HG02798 (cell line): ENCODE measurements at regions not wholly inside any gene's neighbourhood (a gene's known extent, or its start where the extent isn't known, plus 50 kb on each side); places are given as distances from the start of the nearest gene placed in this dataset.
"Not testable (repeated sequence)": the region's sequence is repeated elsewhere in the genome, so short reads cannot be mapped to it uniquely, and the experiment has no call there.

Experiments
- ATAC-seq: cut with Tn5 transposase; IDR thresholded peaks from one replicate; pipeline ENCODE4 v1.9.1; 2021; ENCODE audit warnings: mild to moderate bottlenecking; ENCODE audit not compliant: unreplicated experiment, poor library complexity

GRCh38 chr2:195538937-195539336 lies 118.1 kb upstream of the SLC39A10 start:
- ATAC-seq = no peak

DNA sequence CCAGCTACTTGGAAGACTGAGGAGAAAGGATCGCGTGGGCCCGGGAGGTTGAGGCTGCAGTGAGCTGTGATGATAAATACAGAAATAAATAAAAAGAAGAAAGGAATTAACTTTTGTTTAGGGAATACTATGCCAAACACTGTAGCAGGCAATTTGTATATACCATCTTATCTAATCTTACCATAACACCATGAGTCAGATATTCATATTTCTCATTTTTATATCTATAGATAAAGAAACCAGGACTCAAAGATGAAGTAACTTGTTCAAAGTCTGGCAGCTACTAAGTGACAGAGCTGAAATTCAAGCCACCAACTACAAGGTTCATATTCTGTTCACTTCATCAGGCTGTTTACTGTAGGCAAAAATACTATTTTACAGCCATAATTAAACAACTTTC lies 119.2 kb upstream of the SLC39A10 start:
- ATAC-seq = no peak

DNA sequence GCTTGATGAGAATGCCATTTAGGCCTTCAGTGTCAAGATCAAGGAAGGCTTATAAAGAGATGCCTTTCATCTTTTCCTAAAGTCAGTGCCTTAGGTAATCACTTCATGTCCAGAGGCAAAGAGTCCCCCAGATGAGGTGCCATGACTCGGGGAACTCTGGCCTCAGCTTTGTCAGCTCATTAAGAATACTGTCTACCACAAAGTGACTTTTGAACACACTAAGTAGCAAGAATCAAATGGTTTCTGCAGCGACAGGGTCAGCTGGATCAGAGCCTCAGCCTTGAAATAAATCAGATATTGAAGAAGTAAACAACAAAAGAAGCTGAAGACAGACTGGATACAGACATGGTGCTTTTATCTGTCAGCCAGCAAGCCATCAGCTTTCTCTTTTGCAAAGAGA lies 120.1 kb upstream of the SLC39A10 start:
- no peak for ATAC-seq

DNA sequence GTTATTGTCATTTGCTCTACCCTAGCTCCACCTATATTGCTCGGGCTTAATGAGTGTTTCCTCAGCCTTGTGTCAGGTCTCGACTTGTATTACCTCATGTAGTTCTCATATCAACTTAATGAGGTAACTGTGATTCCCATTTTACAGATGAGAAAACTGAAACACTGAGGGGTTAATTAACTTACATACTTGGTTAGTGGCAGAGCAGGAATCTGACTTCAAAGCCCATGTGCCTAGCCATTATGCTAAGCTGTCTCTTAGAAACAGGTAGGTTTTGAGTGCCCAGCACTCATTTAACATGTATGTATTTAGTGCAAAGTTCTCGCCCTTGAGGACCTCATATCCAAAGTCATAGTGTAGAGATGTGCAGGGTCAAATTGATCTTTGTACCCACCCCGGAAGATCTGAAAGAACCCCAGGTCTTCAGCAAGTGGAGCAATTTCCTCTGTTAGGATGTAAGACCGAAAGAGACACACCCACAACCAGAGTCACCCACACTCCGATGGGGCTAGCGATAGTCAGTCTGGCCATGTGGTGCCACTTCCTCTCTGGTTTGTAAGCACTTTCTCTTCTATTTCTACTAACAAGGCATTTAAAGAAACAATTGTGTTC lies 121.0 kb upstream of the SLC39A10 start:
- ATAC-seq = peak; percentile 95

DNA sequence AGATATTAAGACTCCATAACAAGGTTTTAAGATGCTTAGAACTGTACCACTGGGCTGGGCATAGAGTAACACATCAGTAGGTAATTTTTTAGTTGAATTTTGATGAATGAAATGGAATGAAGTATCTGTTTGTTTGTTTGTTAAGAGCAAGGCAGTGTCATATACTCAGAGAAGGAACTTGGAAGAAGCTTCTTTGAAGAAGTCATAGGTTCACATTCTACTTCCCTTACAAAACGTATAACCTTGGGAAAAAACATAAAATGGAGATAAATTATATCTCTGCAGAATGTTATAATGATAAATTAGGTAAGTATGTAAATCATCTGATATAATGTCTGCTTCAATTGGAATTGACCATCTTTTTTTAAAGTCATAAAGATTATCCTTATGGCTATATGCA lies 122.1 kb upstream of the SLC39A10 start:
- ATAC-seq = no peak

- peak; percentile 20 for ATAC-seq
Measured at GRCh38 chr2:195533771-195534642, 123.0 kb upstream of the SLC39A10 start.

- ATAC-seq = peak; percentile 43
Measured at GRCh38 chr2:195532628-195533271, 124.3 kb upstream of the SLC39A10 start.

DNA sequence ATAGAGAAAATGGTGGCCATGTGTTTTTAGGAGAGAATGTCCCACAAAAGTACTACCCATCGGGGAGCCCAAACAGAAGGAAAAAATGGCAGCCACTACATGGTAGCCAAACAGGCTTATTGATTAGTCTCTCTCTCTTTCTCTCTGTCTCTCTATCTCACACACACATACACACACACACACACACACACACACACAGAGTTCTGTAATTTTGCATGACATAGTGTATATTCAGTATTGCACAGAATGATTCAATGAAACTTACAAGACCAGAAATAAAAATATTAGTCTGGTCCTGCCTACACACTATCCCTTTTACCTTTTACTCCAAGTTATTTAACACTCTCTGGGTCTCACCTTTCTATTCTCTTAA lies 124.8 kb upstream of the SLC39A10 start:
- ATAC-seq = no peak

DNA sequence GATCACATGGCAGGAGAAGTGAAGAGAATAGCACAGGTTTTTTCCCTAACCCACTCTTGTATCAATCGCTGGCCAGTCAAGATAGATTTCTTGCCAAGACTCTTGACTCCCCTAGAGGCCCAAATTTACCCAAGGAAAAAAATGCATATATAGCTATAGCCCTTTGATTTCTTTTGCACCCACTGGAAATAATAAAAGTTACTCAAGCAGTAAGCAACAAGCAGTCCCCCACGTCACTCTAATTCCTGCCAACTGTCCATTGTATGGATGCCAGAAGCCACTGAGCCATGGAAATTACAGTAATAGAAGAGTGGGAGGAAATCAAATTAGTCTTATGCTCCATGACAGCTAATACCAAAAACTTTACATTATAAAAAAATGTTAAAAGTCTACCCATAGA lies 125.3 kb upstream of the SLC39A10 start:
- no peak for ATAC-seq

DNA sequence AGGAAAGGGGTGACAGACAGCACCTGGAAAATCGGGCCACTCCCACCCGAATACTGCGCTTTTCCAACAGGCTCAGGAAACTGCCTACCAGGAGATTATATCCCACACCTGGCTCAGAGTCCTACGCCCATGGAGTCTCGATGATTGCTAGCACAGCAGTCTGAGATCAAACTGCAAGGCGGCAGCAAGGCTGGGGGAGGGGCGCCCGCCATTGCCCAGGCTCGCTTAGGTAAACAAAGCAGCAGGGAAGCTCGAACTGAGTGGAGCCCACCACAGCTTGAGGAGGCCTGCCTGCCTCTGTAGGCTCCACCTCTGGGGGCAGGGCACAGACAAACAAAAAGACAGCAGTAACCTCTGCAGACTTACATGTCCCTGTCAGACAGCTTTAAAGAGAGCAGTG lies 133.8 kb upstream of the SLC39A10 start:
- not testable (repeated sequence) for ATAC-seq

GRCh38 chr2:195521589-195521988 lies 135.4 kb upstream of the SLC39A10 start:
- no peak for ATAC-seq

- ATAC-seq = no peak
Measured at GRCh38 chr2:195520671-195521155, 136.3 kb upstream of the SLC39A10 start.

DNA sequence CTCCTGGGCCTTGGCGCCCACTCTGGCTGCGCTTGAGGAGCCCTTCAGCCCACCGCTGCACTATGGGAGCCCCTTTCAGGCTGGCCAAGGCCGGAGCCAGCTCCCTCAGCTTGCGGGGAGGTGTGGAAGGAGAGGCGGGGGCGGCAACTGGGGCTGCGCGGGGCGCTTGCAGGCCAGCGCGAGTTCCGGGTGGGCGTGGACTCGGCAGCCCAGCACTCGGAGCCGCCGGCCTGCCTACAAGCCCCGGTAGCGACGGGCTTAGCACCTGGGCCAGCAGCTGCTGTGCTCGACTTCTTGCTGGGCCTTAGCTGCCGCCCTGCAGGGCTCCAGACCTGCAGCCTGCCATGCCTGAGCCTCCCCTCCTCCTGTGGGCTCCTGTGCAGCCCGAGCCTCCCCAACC lies 141.5 kb upstream of the SLC39A10 start:
- ATAC-seq = no peak

GRCh38 chr2:195514365-195514764 lies 142.7 kb upstream of the SLC39A10 start:
- ATAC-seq = no peak

GRCh38 chr2:195513119-195513518 lies 143.9 kb upstream of the SLC39A10 start:
- ATAC-seq = no peak

DNA sequence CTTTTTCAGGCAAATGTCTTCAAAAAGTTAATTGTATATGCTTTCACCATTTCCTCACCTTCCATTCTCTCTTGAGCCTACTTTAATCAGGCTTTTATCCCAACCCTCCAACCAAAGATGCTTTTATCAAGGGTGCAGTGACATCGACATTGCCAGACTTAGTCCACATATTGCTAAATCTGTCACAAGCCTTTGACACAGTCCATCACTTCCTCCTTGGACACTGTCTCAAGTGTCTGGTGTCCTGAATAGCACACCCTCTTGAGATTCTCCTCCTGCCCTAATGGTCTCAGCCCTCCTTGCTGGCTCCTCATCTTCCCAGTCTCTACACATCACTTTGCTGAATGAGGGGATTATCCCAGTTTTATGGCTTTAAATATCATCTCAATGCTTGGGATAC lies 147.5 kb upstream of the SLC39A10 start:
- ATAC-seq = no peak

DNA sequence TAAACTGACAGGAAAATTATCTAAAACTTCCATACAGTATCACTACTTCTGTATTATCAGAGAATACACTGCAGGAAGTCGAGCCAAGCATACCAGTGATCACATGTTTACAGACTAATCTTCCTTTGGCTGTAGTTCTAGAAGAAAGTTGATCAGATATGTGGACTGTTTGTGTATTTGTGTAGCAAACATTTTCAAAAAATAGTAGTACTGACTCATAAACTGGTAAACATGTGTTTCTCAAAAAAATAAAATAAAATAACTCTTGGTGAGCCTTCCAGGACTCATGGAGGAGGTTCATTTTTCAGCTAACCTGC lies 148.9 kb upstream of the SLC39A10 start:
- no peak for ATAC-seq

DNA sequence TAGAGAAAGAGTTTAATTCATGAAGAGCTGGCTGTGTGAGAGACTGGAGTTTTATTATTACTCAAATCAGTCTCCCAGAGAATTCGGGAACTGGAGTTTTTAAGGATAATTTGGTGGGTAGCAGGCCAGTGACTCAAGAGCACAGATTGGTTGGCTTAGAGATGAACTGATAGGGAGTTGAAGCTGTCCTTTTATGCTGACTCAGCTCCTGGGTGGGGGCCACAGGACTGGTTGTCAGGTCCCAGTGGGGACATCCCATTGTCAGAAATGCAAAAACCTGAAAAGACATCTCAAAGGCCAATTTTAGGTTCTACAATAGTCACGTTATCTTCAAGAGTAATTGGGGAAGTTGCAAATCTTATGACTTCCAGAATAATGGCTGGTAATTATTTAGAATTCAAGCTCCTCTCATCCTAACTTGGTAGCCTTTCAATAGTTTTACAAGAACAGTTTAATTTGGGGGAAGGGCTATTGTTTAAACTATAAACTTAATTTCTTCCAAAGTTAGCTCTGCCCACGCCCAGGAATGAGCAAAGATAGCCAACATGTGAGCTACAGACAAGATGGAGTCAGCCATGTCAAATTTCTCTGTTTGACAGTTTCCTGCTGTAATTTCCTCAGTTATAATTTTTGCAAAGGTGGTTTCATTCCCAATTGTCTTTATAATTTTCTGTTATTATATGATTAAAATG lies 149.4 kb upstream of the SLC39A10 start:
- ATAC-seq = no peak

DNA sequence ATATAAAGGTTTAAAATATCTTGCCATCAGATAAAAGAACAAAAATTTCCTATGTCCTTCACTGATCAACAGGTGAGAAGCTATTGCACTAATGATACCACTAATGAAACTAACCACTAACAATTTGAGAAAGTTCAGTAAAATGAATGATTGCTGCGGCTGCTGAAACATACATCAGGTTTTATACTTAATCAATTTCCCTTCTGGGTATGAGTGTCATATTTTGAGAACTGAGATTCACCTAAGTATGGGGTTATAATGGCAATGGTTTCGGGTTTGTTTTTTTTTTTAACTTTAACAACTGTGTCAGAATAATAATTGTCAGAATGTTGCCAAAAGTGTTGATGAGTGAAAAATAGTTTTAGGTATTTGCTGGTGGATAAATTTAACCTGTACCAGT lies 151.3 kb upstream of the SLC39A10 start:
- ATAC-seq = peak; percentile 93

GRCh38 chr2:195503208-195503607 lies 153.8 kb upstream of the SLC39A10 start:
- ATAC-seq = no peak

GRCh38 chr2:195501746-195502145 lies 155.3 kb upstream of the SLC39A10 start:
- no peak for ATAC-seq
